ENCODE measurements at regions not wholly inside any gene's neighbourhood (a gene's known extent, or its start where the extent isn't known, plus 50 kb on each side); places are given as distances from the start of the nearest gene placed in this dataset.

GRCh38 chrY:19056138-19056469, 282.6 kb upstream of the HSFY2 start:
- no peak overlapping the region for H3K4me3 ChIP-seq (ENCODE audit: low read length)
- intact Hi-C loops (cut with DNase I, micrococcal nuclease), result no loop called here
- H3K4me1 ChIP-seq (ENCODE audit: insufficient read depth, low read length), result no peaks in the 10 kb centered on the region
- ATAC-seq (ENCODE audit: poor library complexity), result no peak
- H3K27ac ChIP-seq (ENCODE audit: low read depth in 1 of 2, low read length in 2 of 2), result no peak overlapping the region
- no peaks in the 10 kb centered on the region for H3K36me3 ChIP-seq (ENCODE audit: insufficient read depth, low read length)
- no peak for DNase-seq
- Mint-ChIP-seq H3K36me3 (ENCODE audit: low read depth) (peaks cover 4% of the 10 kb centered on the region), H3K4me1 (ENCODE audit: low read depth) (no peaks in the 10 kb centered on the region), H3K4me3 (no peak overlapping the region), H3K9me3 (no peaks in the 10 kb centered on the region), H3K27me3 (no peaks in the 10 kb centered on the region), H3K27ac (no peak overlapping the region)
- H3K9me3 ChIP-seq (ENCODE audit: control insufficient read depth in 1 of 2, insufficient read depth in 1 of 2, low read length in 2 of 2), result no peaks in the 10 kb centered on the region
- H3K27me3 ChIP-seq (ENCODE audit: control insufficient read depth in 1 of 2, insufficient read depth in 2 of 2, low read length in 2 of 2), result no peaks in the 10 kb centered on the region
- POLR2A ChIA-PET, result no interaction called here
- no peak for TF ChIP-seq CTCF (IDR thresholded peaks at IDR 0.05)
- CTCF ChIA-PET, result no interaction called here

- H3K36me3 ChIP-seq (ENCODE audit: insufficient read depth, low read length), result no peaks in the 10 kb centered on the region
- TF ChIP-seq CTCF (IDR thresholded peaks at IDR 0.05), result no peak
- Mint-ChIP-seq H3K27me3 (no peaks in the 10 kb centered on the region), H3K4me1 (ENCODE audit: low read depth) (no peaks in the 10 kb centered on the region), H3K9me3 (no peaks in the 10 kb centered on the region), H3K27ac (no peak overlapping the region), H3K36me3 (ENCODE audit: low read depth) (peaks cover 4% of the 10 kb centered on the region), H3K4me3 (no peak overlapping the region)
- no peak for ATAC-seq (ENCODE audit: poor library complexity)
- CTCF ChIA-PET, result no interaction called here
- no peaks in the 10 kb centered on the region for H3K9me3 ChIP-seq (ENCODE audit: control insufficient read depth in 1 of 2, insufficient read depth in 1 of 2, low read length in 2 of 2)
- no peaks in the 10 kb centered on the region for H3K4me1 ChIP-seq (ENCODE audit: insufficient read depth, low read length)
- no peak for DNase-seq
- no peak overlapping the region for H3K4me3 ChIP-seq (ENCODE audit: low read length)
- H3K27ac ChIP-seq (ENCODE audit: low read depth in 1 of 2, low read length in 2 of 2), result no peak overlapping the region
- POLR2A ChIA-PET, result no interaction called here
- intact Hi-C loops (cut with DNase I, micrococcal nuclease), result no loop called here
- H3K27me3 ChIP-seq (ENCODE audit: control insufficient read depth in 1 of 2, insufficient read depth in 2 of 2, low read length in 2 of 2), result no peaks in the 10 kb centered on the region
Measured at GRCh38 chrY:19055232-19056137, 281.9 kb upstream of the HSFY2 start.

- Histone ChIP-seq H3K36me3 (ENCODE audit: insufficient read depth, low read length) (no peaks in the 10 kb centered on the region), H3K4me3 (ENCODE audit: low read length) (no peak overlapping the region), H3K4me1 (ENCODE audit: insufficient read depth, low read length) (no peaks in the 10 kb centered on the region), H3K9me3 (ENCODE audit: control insufficient read depth in 1 of 2, insufficient read depth in 1 of 2, low read length in 2 of 2) (no peaks in the 10 kb centered on the region), H3K27ac (ENCODE audit: low read depth in 1 of 2, low read length in 2 of 2) (no peak overlapping the region), H3K27me3 (ENCODE audit: control insufficient read depth in 1 of 2, insufficient read depth in 2 of 2, low read length in 2 of 2) (no peaks in the 10 kb centered on the region)
- POLR2A ChIA-PET, result no interaction called here
- H3K27me3 Mint-ChIP-seq, result no peaks in the 10 kb centered on the region
- TF ChIP-seq CTCF (IDR thresholded peaks at IDR 0.05), result no peak
- H3K9me3 Mint-ChIP-seq, result no peaks in the 10 kb centered on the region
- peaks cover 4% of the 10 kb centered on the region for H3K36me3 Mint-ChIP-seq (ENCODE audit: low read depth)
- no peak overlapping the region for H3K27ac Mint-ChIP-seq
- ATAC-seq (ENCODE audit: poor library complexity), result no peak
- intact Hi-C loops (cut with DNase I, micrococcal nuclease), result no loop called here
- CTCF ChIA-PET, result no interaction called here
- H3K4me3 Mint-ChIP-seq, result no peak overlapping the region
- DNase-seq, result no peak
- no peaks in the 10 kb centered on the region for H3K4me1 Mint-ChIP-seq (ENCODE audit: low read depth)
Measured at GRCh38 chrY:19053806-19054205, 280.3 kb upstream of the HSFY2 start.

All from CD4-positive, alpha-beta T cell (primary cell).